Neural cell (in vitro differentiated cells): ENCODE measurements at regions not wholly inside any gene's neighbourhood (a gene's known extent, or its start where the extent isn't known, plus 50 kb on each side); places are given as distances from the start of the nearest gene placed in this dataset.

Experiments used
- EZH2 ChIP-seq: fragments of 200-600, 300-800 bp; shearing (Covaris generic), sonication (generic); IDR thresholded peaks from 2 replicates; pipeline ENCODE4 v1.6.1; 2014; ENCODE audit warnings: antibody characterized with exemption, low read length, borderline replicate concordance, mild to moderate bottlenecking; ENCODE audit not compliant: insufficient read depth, poor library complexity, severe bottlenecking
- POLR2AphosphoS5 ChIP-seq: IDR thresholded peaks from 2 replicates; pipeline ENCODE4 v1.6.1; 2012
- TF ChIP-seq, protein P1 (sequence below): fragments of 450-650 bp; IDR thresholded peaks from 2 replicates; pipeline ENCODE4 v1.5.1; 2014; ENCODE audit warnings: antibody characterized with exemption, mild to moderate bottlenecking, moderate library complexity; ENCODE audit not compliant: poor library complexity, severe bottlenecking
- TF ChIP-seq, protein P2 (sequence below): IDR thresholded peaks from 2 replicates; pipeline ENCODE4 v1.6.1; 2012; ENCODE audit warnings: borderline replicate concordance

GRCh38 chr1:82065916-82066315 lies 265.2 kb downstream of the ADGRL2 start:
- TF ChIP-seq, protein P1, sequence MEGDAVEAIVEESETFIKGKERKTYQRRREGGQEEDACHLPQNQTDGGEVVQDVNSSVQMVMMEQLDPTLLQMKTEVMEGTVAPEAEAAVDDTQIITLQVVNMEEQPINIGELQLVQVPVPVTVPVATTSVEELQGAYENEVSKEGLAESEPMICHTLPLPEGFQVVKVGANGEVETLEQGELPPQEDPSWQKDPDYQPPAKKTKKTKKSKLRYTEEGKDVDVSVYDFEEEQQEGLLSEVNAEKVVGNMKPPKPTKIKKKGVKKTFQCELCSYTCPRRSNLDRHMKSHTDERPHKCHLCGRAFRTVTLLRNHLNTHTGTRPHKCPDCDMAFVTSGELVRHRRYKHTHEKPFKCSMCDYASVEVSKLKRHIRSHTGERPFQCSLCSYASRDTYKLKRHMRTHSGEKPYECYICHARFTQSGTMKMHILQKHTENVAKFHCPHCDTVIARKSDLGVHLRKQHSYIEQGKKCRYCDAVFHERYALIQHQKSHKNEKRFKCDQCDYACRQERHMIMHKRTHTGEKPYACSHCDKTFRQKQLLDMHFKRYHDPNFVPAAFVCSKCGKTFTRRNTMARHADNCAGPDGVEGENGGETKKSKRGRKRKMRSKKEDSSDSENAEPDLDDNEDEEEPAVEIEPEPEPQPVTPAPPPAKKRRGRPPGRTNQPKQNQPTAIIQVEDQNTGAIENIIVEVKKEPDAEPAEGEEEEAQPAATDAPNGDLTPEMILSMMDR: no peak
- TF ChIP-seq, protein P2, sequence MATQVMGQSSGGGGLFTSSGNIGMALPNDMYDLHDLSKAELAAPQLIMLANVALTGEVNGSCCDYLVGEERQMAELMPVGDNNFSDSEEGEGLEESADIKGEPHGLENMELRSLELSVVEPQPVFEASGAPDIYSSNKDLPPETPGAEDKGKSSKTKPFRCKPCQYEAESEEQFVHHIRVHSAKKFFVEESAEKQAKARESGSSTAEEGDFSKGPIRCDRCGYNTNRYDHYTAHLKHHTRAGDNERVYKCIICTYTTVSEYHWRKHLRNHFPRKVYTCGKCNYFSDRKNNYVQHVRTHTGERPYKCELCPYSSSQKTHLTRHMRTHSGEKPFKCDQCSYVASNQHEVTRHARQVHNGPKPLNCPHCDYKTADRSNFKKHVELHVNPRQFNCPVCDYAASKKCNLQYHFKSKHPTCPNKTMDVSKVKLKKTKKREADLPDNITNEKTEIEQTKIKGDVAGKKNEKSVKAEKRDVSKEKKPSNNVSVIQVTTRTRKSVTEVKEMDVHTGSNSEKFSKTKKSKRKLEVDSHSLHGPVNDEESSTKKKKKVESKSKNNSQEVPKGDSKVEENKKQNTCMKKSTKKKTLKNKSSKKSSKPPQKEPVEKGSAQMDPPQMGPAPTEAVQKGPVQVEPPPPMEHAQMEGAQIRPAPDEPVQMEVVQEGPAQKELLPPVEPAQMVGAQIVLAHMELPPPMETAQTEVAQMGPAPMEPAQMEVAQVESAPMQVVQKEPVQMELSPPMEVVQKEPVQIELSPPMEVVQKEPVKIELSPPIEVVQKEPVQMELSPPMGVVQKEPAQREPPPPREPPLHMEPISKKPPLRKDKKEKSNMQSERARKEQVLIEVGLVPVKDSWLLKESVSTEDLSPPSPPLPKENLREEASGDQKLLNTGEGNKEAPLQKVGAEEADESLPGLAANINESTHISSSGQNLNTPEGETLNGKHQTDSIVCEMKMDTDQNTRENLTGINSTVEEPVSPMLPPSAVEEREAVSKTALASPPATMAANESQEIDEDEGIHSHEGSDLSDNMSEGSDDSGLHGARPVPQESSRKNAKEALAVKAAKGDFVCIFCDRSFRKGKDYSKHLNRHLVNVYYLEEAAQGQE: no peak
- TF ChIP-seq POLR2AphosphoS5: no peak
- TF ChIP-seq EZH2: no peak
